Dendritic cell treated with granulocyte-macrophage colony-stimulating factor and Interleukin-4, amounts not matched to agents 40 ng/mL and 50 ng/mL, for 4 days (primary cell): ENCODE measurements at regions not wholly inside any gene's neighbourhood (a gene's known extent, or its start where the extent isn't known, plus 50 kb on each side); places are given as distances from the start of the nearest gene placed in this dataset.
"Not testable (repeated sequence)": the region's sequence is repeated elsewhere in the genome, so short reads cannot be mapped to it uniquely, and the experiment has no call there.

Experiments
- H3K27ac Mint-ChIP-seq: one replicate; pipeline ENCODE4 v1.8.0; 2022; ENCODE audit warnings: mild to moderate bottlenecking, mixed read lengths
- H3K27me3 Mint-ChIP-seq: one replicate; pipeline ENCODE4 v1.8.0; 2022; ENCODE audit warnings: mild to moderate bottlenecking, mixed read lengths
- H3K36me3 Mint-ChIP-seq: one replicate; pipeline ENCODE4 v1.8.0; 2022; ENCODE audit warnings: low read depth, mixed read lengths
- H3K4me1 Mint-ChIP-seq: one replicate; pipeline ENCODE4 v1.8.0; 2022; ENCODE audit warnings: low read depth, mixed read lengths
- H3K4me3 Mint-ChIP-seq: one replicate; pipeline ENCODE4 v1.8.0; 2022; ENCODE audit warnings: mild to moderate bottlenecking, moderate library complexity, mixed read lengths
- H3K9me3 Mint-ChIP-seq: one replicate; pipeline ENCODE4 v1.8.0; 2022; ENCODE audit warnings: mixed read lengths
- intact Hi-C: fragments of 100-400 bp; cut with micrococcal nuclease; formaldehyde crosslinking; loops from one replicate; pipeline ENCODE4 v1.15.0; 2022

DNA sequence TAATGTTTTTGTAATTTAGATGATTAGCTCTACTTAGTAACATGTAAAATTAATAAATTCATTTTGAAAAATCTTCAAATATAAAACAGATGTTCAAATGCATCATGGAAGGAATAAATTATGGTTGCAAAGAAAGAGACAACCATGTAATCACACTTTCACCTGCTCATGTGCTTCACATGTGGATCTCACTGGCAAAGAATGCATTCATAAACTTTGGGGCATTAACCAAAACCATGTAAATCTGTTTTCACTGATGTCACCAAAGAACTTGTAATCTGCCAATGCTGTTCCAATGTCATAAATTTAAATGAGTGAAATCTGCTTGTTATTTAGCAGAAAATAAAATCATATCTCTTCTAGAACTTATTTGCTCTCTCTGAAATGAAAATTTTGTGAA lies 142.7 kb downstream of the TENT5A start:
- intact Hi-C loops: no loop called here
- no peak overlapping the region for H3K27ac Mint-ChIP-seq
- H3K4me1 Mint-ChIP-seq: peaks cover 6% of the 10 kb centered on the region

GRCh38 chr6:81608776-81609175 lies 143.7 kb downstream of the TENT5A start:
- Mint-ChIP-seq H3K4me1 (peaks cover 4% of the 10 kb centered on the region), H3K9me3 (no peaks in the 10 kb centered on the region), H3K36me3 (no peaks in the 10 kb centered on the region), H3K4me3 (no peak overlapping the region), H3K27me3 (no peaks in the 10 kb centered on the region), H3K27ac (no peak overlapping the region)
- intact Hi-C loops: no loop called here

More for the DNA sequence above, 142.7 kb downstream of the TENT5A start:
- H3K36me3 Mint-ChIP-seq: no peaks in the 10 kb centered on the region
- H3K4me3 Mint-ChIP-seq: no peak overlapping the region
- H3K9me3 Mint-ChIP-seq: no peaks in the 10 kb centered on the region
- no peaks in the 10 kb centered on the region for H3K27me3 Mint-ChIP-seq

GRCh38 chr6:81606965-81607381 lies 145.5 kb downstream of the TENT5A start:
- intact Hi-C loops: no loop called here
- no peaks in the 10 kb centered on the region for H3K27me3 Mint-ChIP-seq
- H3K36me3 Mint-ChIP-seq: no peaks in the 10 kb centered on the region
- no peak overlapping the region for H3K4me3 Mint-ChIP-seq
- H3K4me1 Mint-ChIP-seq: no peaks in the 10 kb centered on the region
- H3K27ac Mint-ChIP-seq: no peak overlapping the region
- peaks cover 13% of the 10 kb centered on the region for H3K9me3 Mint-ChIP-seq

- no peaks in the 10 kb centered on the region for H3K4me1 Mint-ChIP-seq
- H3K27me3 Mint-ChIP-seq: no peaks in the 10 kb centered on the region
- intact Hi-C loops: no loop called here
- H3K36me3 Mint-ChIP-seq: no peaks in the 10 kb centered on the region
- peaks cover 13% of the 10 kb centered on the region for H3K9me3 Mint-ChIP-seq
- no peak overlapping the region for H3K4me3 Mint-ChIP-seq
- no peak overlapping the region for H3K27ac Mint-ChIP-seq
These were observed 147.0 kb downstream of the TENT5A start for GRCh38 chr6:81605526-81605925.

- Mint-ChIP-seq H3K27ac (no peak overlapping the region), H3K9me3 (peaks cover 13% of the 10 kb centered on the region), H3K4me1 (no peaks in the 10 kb centered on the region), H3K27me3 (no peaks in the 10 kb centered on the region), H3K4me3 (no peak overlapping the region), H3K36me3 (no peaks in the 10 kb centered on the region)
- intact Hi-C loops: no loop called here
These were observed 150.6 kb downstream of the TENT5A start for GRCh38 chr6:81601918-81602317.

- intact Hi-C loops, H3K27me3 Mint-ChIP-seq, H3K27ac Mint-ChIP-seq, H3K4me3 Mint-ChIP-seq, H3K36me3 Mint-ChIP-seq, H3K4me1 Mint-ChIP-seq: not testable (repeated sequence)
- H3K9me3 Mint-ChIP-seq: peaks cover 13% of the 10 kb centered on the region
These were observed 152.0 kb downstream of the TENT5A start for GRCh38 chr6:81600488-81600887.

DNA sequence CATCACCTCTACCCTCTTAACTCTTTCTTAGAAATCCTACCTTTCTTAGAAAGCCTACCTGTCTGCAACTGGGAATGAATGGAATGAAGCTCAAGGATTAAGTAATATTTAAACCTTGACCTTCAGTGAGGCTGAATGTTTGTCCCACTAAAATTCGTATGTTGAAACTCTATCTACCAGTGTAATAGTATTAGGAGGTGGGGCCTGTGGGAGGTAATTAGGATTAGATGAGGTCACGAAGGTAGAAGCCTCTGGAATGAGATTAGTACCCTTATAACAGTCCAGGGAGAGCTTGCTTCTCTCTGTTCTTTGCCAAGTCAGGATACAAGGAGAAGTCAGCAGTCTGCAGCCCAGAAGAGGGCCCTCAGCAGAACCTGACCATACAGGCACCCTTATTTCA lies 158.0 kb downstream of the TENT5A start:
- Mint-ChIP-seq H3K27ac (no peak overlapping the region), H3K4me3 (no peak overlapping the region), H3K9me3 (no peaks in the 10 kb centered on the region), H3K4me1 (no peaks in the 10 kb centered on the region), H3K27me3 (no peaks in the 10 kb centered on the region), H3K36me3 (no peaks in the 10 kb centered on the region)
- intact Hi-C loops: no loop called here

DNA sequence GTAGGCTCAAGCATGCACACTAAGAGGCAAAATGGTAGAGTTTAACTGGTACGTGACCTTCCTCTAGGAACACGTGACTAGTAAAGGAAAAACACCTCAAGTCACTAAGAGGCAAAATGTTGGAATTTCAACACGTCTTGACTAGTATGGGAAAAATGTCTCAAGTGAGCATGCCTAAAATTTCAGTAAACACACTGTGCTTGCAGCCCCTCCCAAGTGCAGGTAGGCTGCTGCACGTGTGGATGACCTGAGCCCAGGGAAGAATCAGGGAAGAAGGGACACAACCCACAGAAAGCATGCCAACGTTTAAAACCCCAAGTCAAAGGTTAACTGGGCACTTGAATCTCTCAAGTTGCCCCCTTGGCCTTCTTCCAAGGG lies 162.2 kb downstream of the TENT5A start:
- no peaks in the 10 kb centered on the region for H3K36me3 Mint-ChIP-seq
- no peak overlapping the region for H3K27ac Mint-ChIP-seq
- no peak overlapping the region for H3K4me3 Mint-ChIP-seq
- no peaks in the 10 kb centered on the region for H3K27me3 Mint-ChIP-seq
- no peaks in the 10 kb centered on the region for H3K4me1 Mint-ChIP-seq
- intact Hi-C loops: no loop called here
- no peaks in the 10 kb centered on the region for H3K9me3 Mint-ChIP-seq

GRCh38 chr6:81589465-81590313 lies 162.8 kb downstream of the TENT5A start:
- Mint-ChIP-seq H3K27me3 (no peaks in the 10 kb centered on the region), H3K36me3 (no peaks in the 10 kb centered on the region), H3K4me1 (no peaks in the 10 kb centered on the region), H3K4me3 (no peak overlapping the region), H3K27ac (no peak overlapping the region), H3K9me3 (peaks cover 4% of the 10 kb centered on the region)
- intact Hi-C loops: no loop called here

- H3K4me1 Mint-ChIP-seq, H3K36me3 Mint-ChIP-seq, intact Hi-C loops, H3K27me3 Mint-ChIP-seq, H3K27ac Mint-ChIP-seq, H3K4me3 Mint-ChIP-seq: not testable (repeated sequence)
- peaks cover 14% of the 10 kb centered on the region for H3K9me3 Mint-ChIP-seq
These were observed 166.8 kb downstream of the TENT5A start for GRCh38 chr6:81585686-81586085.

- peaks cover 23% of the 10 kb centered on the region for H3K9me3 Mint-ChIP-seq
- H3K4me3 Mint-ChIP-seq, H3K27me3 Mint-ChIP-seq, intact Hi-C loops, H3K27ac Mint-ChIP-seq, H3K4me1 Mint-ChIP-seq, H3K36me3 Mint-ChIP-seq: not testable (repeated sequence)
These were observed 168.3 kb downstream of the TENT5A start for GRCh38 chr6:81584156-81584555.

DNA sequence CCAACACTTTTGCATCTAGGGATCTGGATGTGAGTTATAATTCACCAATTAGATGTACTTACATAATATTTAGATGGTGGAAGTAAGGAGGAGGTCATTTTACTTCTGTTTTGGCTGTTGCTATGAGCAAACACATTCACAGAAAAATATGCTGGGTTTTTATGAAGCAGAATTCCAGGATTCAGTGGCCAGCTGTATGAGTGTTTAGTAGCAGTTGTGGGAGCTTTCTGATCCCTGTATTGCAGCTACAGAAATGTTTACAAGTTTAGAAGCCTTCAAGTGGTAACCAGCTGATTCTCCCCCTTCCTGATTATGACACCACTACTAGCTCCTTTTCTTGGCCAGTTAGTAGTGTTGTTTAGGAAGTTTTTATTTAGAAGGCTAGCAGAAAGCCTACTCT lies 177.0 kb downstream of the TENT5A start:
- Mint-ChIP-seq H3K4me1 (no peaks in the 10 kb centered on the region), H3K27me3 (peaks cover 2% of the 10 kb centered on the region), H3K9me3 (peaks cover 9% of the 10 kb centered on the region), H3K36me3 (no peaks in the 10 kb centered on the region), H3K4me3 (no peak overlapping the region), H3K27ac (no peak overlapping the region)
- intact Hi-C loops: no loop called here

- no peak overlapping the region for H3K4me3 Mint-ChIP-seq
- no peaks in the 10 kb centered on the region for H3K36me3 Mint-ChIP-seq
- H3K27ac Mint-ChIP-seq: no peak overlapping the region
- H3K4me1 Mint-ChIP-seq: no peaks in the 10 kb centered on the region
- no peaks in the 10 kb centered on the region for H3K9me3 Mint-ChIP-seq
- H3K27me3 Mint-ChIP-seq: no peaks in the 10 kb centered on the region
- intact Hi-C loops: no loop called here
These were observed 180.5 kb downstream of the TENT5A start for GRCh38 chr6:81572020-81572419.

DNA sequence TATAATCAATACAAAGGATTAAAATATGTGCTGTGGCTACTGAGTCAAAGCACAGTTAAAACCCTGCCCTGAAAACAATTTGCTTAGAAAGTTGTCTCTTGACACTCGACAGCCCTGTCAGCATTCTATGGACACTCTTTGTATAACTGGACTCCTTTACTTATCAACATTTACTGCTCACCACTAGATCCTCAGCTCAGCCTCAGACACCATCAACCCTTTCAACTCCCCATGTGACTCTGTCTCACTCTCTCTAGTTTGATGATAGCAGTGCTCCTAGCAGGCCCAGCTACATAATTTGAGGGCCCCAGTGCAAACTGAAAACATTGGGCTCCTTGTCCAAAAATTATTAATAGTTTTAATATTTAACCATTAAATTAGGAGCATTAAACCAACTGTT lies 181.8 kb downstream of the TENT5A start:
- intact Hi-C loops: no loop called here
- Mint-ChIP-seq H3K4me3 (no peak overlapping the region), H3K27ac (no peak overlapping the region), H3K4me1 (no peaks in the 10 kb centered on the region), H3K27me3 (no peaks in the 10 kb centered on the region), H3K36me3 (no peaks in the 10 kb centered on the region), H3K9me3 (no peaks in the 10 kb centered on the region)

DNA sequence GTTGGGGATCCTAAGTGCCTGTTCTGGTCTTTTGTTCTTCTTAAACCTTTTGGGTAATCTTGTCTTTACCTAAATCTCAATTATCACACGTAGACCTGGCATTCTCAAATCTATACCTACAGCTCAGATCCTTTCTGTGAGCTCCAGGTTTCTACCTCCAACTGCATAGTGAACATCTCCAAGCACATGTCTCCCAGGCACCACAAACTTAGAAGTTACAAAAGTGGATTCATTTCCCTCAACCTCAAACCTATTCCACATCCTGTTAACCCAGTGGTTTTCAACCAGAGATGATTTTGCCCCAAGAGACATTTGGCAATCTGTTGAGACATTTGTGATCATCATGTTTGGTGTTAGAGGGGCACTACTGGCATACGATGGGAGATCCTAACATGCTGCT lies 183.5 kb downstream of the TENT5A start:
- no peak overlapping the region for H3K4me3 Mint-ChIP-seq
- no peaks in the 10 kb centered on the region for H3K27me3 Mint-ChIP-seq
- intact Hi-C loops: no loop called here
- H3K9me3 Mint-ChIP-seq: no peaks in the 10 kb centered on the region
- H3K4me1 Mint-ChIP-seq: no peaks in the 10 kb centered on the region
- H3K27ac Mint-ChIP-seq: no peak overlapping the region
- no peaks in the 10 kb centered on the region for H3K36me3 Mint-ChIP-seq
